HG03280 (cell line): ENCODE measurements at regions not wholly inside any gene's neighbourhood (a gene's known extent, or its start where the extent isn't known, plus 50 kb on each side); places are given as distances from the start of the nearest gene placed in this dataset.

Experiments used
- ATAC-seq: cut with Tn5 transposase; IDR thresholded peaks from one replicate; pipeline ENCODE4 v1.9.1; 2021; ENCODE audit warnings: mild to moderate bottlenecking, moderate library complexity; ENCODE audit not compliant: unreplicated experiment

GRCh38 chr3:127087441-127087840 is 104.5 kb downstream of the PLXNA1 start:
- ATAC-seq, result no peak

DNA sequence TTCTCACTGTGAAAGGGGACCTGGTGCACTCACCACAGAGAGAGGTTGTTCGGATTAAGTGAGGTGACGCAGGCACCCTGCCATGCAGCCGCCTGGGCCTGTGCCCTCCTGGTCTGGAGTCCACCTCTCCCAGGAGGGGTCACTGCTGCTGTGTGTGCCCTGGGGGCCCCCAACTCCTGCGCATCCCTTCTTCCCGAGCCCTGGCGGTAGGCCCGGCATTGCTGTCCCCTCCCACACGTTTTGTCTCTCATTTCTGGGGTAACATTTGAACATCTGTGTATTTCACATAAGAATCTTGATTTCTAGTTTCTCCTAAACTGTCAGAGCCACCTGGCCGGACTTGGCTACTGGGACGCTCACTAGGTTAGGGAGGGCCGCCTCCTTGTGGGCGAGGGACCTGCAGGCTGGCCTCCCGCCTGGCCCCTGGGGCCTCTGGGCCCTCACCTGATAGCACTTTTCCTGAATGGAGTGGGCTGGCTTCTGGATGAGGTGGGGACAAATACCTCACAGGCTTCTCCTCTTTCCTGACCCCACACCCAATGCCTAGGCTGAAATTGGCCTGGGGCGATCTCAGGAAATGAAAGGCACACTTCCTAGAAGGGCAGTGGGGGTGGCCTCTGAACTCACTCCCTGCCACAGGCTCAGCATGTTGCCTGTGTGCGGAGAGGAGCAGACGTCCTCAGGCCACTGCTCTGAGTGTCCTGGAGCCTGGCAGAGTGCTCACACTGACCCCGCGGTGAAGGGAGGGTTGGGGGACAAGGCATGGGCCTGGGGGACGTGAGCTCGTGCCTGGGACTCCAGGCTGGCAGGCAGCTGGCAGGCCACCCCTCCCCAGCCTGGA is 104.2 kb upstream of the PRR23E start:
- no peak for ATAC-seq

DNA sequence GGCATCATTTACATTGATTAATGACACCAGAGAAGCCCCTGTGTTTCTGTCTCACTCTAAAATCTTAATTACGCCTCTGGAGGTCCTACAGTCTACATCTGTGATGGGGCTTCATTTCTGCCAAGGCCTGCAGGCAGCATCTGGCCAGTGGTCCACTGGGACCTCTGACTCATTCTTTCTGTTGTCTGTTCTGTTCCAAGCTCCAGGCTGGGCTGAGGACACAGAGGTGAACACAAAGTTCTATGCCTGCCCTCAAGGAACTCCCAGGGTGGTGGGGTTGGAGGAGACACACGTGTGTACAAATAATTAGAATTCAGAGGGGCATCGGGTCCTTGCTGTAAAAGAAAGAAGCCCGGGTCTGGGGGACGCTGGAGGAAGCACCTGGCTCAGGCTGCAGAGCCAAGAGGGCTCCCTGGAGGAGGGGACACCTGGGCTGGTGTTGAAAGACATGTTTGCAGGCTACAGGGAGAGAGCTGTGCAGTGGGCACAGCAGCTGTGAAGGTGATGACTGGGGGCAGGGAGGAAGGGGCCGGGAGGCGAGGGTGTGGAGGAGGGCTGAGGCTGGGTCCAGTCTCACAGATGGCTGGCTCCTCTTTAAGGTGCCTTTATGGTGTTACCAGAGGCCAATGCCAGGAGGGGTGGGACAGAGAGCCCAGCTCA is 103.3 kb upstream of the PRR23E start:
- no peak for ATAC-seq

GRCh38 chr3:127090218-127091160 is 102.4 kb upstream of the PRR23E start:
- ATAC-seq, result no peak

DNA sequence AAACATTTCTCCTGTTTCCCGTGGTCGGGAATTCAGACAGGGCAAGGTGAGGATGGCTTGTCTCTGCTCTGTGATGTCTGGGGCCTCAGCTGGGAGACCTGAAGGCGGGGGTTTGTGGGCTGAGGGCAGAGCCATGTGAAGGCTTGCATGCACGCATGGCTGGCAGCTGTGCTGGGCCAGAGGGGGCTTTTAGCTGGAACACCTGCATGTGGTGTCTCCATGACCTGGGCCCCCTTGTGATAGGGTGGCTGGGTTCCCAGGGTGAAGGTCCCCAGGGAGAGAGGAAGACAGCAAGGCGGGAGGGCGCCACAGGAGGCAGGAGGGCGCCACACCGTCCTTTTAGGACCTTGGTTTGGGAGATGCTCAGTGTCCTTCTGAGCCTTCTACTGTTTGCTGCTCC is 101.6 kb upstream of the PRR23E start:
- no peak for ATAC-seq

- no peak for ATAC-seq
Observed at GRCh38 chr3:127092368-127092767, 100.6 kb upstream of the PRR23E start.

DNA sequence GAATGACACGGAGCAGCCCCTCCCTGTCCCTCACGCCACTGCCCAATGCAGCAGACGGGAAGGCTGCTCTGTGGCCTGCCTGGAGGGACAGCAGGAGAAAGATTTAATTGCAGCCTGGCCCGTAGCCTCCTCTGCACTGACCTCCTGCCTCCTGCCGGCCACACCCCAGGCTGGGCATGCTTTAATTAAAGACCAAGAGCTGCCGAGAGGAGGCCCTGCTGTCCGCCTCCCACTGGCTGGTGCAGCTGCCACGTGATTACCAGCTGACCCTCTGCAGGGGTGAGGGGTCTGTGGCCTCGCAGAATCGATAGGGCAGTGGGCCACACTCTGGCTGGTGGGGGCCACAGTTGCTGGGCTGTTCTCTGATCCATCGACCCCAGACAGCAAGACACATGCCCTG is 100.2 kb upstream of the PRR23E start:
- ATAC-seq, result no peak

- ATAC-seq, result no peak
Observed at GRCh38 chr3:127093312-127093711, 99.6 kb upstream of the PRR23E start.

DNA sequence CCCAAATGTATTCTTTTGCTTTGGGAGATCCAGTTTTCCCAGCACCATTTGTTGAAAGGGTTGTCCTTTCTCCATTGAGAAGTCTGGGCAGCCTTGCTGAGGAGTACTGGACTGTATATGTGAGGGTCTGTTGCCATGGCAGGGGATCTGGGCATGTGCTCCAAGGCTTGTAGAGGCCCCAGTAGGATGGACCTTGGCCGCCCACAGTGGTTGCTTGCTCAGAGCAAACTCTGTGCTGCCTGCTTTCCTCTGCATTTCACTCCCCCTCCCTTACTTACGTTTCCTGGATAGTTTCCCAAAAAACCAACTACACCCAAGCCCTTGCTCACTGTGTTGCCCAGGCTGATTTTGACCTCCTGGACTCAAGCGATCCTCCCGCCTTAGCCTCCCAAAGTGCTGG is 97.2 kb upstream of the PRR23E start:
- ATAC-seq, result no peak

DNA sequence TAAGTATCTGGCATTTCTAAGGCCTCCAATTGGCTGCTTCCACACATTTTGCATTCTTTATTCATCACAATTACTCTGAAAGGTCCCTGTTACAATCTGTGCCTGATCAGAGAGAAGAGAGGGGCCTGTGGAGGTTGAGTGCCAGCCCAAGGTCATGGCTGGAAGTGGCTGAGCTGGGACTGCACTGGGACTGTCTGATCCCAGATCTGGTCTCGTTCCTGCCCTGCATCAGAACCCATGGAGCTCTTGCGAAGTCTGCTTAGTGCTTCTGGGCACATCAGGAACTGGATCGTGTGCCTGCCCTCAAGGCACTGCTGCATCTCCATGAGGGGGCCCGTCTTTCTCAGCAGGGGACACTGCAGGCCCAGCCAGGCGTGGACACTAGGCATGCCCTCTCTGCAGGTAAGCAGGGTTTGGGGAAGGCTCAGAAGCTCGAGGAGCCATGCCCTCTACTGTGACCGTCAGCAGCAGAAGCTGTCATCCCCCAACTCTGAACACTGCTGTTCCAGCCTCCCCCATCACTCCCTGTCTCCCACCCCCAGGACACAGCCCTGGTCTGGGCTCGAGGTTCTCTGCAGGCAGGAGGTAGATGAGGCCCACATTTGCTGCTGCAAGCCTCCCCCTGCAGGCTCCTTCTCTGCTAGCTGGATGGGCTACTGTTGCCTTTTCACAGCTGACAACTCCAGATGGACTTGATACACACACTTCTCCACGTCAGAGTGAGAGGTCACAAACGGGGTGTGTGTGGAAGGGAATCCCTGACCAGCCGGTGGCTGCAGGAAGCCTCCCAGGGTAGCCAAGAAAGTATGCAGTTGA is 96.5 kb upstream of the PRR23E start:
- no peak for ATAC-seq

GRCh38 chr3:127097072-127097405 is 95.9 kb upstream of the PRR23E start:
- no peak for ATAC-seq

DNA sequence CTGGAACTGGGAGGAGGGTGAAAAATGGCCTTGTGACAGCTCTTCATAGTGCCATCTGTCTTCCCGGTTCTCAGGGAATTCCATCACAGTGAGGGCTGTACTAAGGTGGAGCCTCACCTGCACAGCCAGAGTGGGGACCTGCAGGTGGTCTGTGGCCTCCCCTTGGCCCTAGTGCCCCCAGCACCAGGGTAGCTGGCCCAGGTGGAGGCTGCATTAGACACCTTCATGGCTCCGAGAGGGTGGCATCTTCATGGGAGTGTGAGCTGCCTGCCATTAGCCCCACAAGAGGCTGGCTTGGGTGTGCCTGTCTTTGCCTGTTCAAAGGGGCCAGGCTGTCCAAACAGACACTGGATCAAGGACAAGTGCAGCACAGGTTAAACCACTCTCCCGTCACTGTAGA is 95.5 kb upstream of the PRR23E start:
- ATAC-seq, result no peak

DNA sequence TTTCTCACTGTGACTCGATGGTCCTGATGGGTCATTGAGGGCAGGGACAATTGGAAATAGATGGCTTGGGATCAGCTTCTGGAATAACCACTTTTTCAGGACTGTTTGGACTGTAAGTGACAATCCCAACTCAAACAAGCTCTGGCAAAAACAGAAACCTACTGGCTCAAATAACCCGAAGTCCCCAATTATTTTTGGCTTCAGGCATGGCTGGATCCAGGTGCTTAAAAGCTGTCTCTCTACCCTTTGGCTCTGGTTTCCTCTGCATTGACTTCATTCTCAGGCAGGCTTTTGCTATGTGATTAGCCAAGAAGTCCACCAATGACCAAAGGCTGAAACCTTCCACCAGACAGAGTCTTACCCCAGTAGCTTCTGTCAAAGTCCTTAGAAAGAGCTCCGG is 92.9 kb upstream of the PRR23E start:
- no peak for ATAC-seq

DNA sequence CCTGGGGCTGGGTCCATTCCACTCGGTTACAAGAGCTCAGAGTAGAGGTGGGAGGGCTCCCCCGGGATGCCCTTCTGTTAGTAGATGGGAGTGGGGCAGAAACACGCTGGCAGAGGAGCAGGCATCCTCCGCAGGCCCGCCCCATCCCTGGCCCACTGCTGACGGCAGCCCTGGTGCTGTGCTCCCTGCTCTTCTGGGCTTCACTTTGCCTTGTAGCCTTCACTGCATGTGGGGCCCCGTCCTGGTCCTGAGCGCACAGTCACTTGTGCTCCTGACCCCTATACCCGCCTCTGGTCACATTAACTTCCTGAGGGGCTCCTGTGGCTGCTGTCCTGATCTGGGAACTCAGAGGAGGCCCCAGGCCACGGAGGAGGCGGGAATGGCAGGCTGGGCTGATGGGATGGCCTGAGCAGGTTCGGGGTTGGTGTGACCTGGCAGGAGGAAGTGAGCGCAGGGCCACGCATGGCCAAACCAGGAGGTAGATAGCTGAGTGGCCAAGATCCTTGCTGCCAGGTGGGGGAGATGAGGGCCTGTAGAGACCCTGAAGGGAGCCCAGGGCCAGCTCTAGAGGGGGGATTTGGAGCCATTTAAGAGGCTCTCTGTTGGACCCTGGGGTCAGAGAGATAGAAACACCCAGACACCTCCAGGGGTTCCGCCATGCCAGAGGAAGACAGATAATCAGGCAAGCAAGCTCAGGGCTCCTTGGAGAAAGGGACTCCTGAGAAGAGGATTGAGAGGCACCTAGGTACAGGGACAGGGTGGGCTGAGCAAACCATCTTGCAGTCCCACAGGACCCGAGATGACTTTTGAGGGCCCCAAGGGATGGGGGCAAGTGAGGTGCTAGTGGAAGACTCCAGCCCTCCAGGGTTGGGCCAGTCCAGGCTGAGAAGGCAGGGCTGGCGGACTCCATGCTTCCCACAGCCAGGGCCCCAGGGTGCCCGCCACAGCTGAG is 92.2 kb upstream of the PRR23E start:
- ATAC-seq, result no peak

- ATAC-seq, result no peak
Observed at GRCh38 chr3:127101411-127102187, 91.3 kb upstream of the PRR23E start.

DNA sequence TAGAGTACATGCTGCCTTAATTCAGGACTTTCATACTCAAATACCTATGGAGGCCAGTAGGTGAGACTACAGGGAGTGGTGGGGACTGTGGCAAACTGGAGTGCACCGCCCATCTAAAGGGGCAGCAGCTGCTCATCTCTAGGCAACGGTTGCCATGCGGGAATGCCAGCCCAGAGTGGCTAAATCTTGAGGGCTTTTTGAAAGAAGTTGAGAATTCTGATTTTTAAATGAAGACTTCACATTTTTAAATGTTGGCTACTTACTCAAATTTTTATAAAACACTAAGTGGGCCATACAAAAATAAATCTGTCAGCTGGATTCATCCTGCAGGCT is 90.8 kb upstream of the PRR23E start:
- no peak for ATAC-seq

DNA sequence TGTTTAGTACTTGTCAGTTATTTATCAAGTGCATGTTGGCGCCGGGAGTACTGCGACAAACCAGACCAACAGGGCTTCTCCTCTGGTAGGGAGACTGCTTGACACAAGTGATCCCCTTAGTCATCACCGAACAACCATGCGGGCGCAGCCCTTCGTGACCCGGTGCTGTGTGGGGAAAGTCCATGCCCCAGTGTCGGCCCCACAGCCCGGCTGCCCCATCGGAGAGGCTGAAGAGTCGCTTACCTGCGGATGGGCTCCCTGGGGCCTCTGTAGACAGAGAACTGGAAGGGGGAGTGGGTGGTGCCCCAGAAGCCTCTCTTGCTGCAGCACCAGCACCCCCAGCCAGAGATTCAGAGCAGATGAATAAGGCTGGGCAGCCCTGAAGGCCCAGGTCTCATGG is 90.3 kb upstream of the PRR23E start:
- no peak for ATAC-seq

DNA sequence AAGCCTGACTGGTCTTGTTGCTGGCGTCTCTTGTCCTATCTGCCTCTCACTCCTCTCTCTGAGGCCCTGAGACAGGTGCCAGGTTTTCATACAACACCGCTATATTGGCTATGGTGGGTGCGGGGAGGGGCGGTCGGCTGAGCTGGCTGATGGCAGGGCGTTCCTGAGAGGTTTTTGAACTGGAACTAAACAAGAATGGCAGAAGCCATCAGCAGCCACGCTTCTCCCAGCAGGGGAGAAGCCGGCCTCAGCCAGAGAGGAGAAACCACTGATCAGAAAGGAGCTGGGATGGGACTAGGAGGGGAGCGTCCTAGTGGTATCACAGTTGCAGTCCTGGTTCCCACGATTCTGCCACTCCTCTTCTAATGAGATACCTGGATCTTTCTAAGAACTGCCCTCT is 89.9 kb upstream of the PRR23E start:
- no peak for ATAC-seq

DNA sequence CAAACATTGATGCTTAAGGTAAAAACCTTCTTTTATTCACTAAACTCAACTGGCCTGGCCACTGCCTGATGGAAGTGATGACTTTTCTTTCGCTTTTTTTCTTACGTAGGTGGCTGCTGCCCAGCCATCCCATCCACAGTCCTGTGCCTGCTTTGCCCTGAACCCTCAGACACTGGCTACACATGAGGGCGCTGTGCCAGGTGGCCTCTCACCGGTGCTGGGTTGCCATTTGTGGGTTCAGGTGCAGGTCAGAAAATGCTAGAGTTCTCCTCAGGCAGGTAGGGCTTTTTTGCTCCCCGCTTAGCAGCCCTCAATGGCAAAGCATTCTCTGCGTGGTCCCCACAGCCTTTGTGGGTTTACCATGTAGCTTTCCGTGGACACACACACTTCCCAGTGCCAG is 88.3 kb upstream of the PRR23E start:
- ATAC-seq, result no peak
